K562 (cell line): ENCODE measurements at regions not wholly inside any gene's neighbourhood (a gene's known extent, or its start where the extent isn't known, plus 50 kb on each side); places are given as distances from the start of the nearest gene placed in this dataset.

Source experiments
- SIN3A ChIP-seq, 2 experiments: fragments of 150-350 bp in 1 of 2; IDR thresholded peaks; 2 replicates each; pipeline ENCODE4 v1.6.1; 2011 to 2016; ENCODE audit warnings: borderline replicate concordance in 2 of 2, low read depth in 2 of 2, low read length in 2 of 2, mild to moderate bottlenecking in 2 of 2, moderate library complexity in 2 of 2; ENCODE audit not compliant: control insufficient read depth in 1 of 2
- TF ChIP-seq, protein P1 (sequence below), 3 experiments: IDR thresholded peaks in 2 of 3; conservative IDR thresholded peaks in 1 of 3; 2 replicates each; pipeline ENCODE4 v1.5.1; 2011 to 2012; ENCODE audit warnings: low read length in 3 of 3, mild to moderate bottlenecking in 3 of 3, control low read depth in 2 of 3, improper control_type of control experiment in 1 of 3, inconsistent platforms in 1 of 3, low read depth in 1 of 3, mixed read lengths in 1 of 3, moderate library complexity in 1 of 3; ENCODE audit not compliant: insufficient read depth in 2 of 3

DNA sequence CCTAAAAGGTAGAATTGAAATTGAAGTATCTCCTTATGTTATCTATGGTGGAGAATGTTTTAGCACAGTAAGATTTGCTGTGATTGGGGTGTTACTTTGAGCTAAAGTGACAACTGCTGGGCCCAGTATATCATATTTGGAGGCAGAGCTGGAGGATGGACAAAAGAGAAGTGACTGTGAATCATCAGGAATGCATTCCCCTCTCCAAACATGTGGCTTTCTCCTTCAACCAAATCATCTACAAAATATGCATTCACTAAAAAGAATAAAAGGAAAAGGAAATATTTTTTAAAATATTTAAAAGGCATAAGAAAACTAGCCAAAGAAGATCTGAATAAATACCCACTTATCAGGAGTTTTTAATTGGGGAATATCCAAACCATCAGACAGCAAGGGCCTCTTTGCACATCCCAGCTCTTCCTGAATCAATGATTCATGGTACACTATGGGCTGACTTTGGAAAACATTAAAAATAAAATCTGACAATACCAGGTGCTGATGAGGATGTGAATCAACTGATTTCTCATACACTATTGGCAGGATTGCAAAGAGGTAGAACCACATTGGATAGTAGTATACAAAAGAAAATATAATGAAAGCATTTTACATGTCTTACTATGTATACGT lies 671.7 kb upstream of the NR3C2 start:
- no peak for TF ChIP-seq SIN3A (IDR thresholded peaks at IDR 0.05; ENCODE audit: borderline replicate concordance in 2 of 2, control insufficient read depth in 1 of 2, low read depth in 2 of 2, low read length in 2 of 2)
- TF ChIP-seq, protein P1, sequence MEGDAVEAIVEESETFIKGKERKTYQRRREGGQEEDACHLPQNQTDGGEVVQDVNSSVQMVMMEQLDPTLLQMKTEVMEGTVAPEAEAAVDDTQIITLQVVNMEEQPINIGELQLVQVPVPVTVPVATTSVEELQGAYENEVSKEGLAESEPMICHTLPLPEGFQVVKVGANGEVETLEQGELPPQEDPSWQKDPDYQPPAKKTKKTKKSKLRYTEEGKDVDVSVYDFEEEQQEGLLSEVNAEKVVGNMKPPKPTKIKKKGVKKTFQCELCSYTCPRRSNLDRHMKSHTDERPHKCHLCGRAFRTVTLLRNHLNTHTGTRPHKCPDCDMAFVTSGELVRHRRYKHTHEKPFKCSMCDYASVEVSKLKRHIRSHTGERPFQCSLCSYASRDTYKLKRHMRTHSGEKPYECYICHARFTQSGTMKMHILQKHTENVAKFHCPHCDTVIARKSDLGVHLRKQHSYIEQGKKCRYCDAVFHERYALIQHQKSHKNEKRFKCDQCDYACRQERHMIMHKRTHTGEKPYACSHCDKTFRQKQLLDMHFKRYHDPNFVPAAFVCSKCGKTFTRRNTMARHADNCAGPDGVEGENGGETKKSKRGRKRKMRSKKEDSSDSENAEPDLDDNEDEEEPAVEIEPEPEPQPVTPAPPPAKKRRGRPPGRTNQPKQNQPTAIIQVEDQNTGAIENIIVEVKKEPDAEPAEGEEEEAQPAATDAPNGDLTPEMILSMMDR (IDR thresholded peaks at IDR 0.05 in 2 of 3, conservative IDR thresholded peaks at IDR 0.05 in 1 of 3; ENCODE audit: insufficient read depth in 2 of 3, low read depth in 1 of 3, low read length in 3 of 3) = no peak
